Panc1 (cell line): ENCODE measurements at regions not wholly inside any gene's neighbourhood (a gene's known extent, or its start where the extent isn't known, plus 50 kb on each side); places are given as distances from the start of the nearest gene placed in this dataset.

Experiments
- ATAC-seq: fragments of 200-7000 bp; cut with Tn5 transposase; 2 replicates; pipeline ENCODE4 v1.9.1; 2020; ENCODE audit warnings: mild to moderate bottlenecking, moderate library complexity
- BruUV-seq: library from RNA; stranded (reverse); fragments of 400-500 nt; replicated peaks from 2 replicates; lab custom pipeline; 2021; lab: Mats Ljungman, UMichigan
- CTCF ChIA-PET: fragments of 300-600 bp; sonication (Branson Sonifier 250); formaldehyde crosslinking; loops from one replicate; lab custom pipeline; 2022; ENCODE audit warnings: antibody characterized with exemption; lab: Charles Lee
- POLR2A ChIA-PET: fragments of 300-600 bp; sonication (Branson Sonifier 250); formaldehyde crosslinking; loops from one replicate; lab custom pipeline; 2022; ENCODE audit warnings: antibody characterized with exemption; lab: Charles Lee
- DNase-seq: peaks from one replicate; pipeline ENCODE4 v3.0.0-alpha.2; 2010; ENCODE audit warnings: low read depth, low spot score
- H3K27ac ChIP-seq: 2 replicates; pipeline ENCODE4 v1.5.1; 2011; ENCODE audit warnings: mild to moderate bottlenecking, low read length, inconsistent platforms
- H3K27me3 ChIP-seq: fragments of 200-500 bp; sonication (Bioruptor generic); 2 replicates; pipeline ENCODE4 v1.6.0; 2014; ENCODE audit warnings: low read length, inconsistent platforms; ENCODE audit not compliant: control insufficient read depth, insufficient read depth
- H3K36me3 ChIP-seq: fragments of 200-500 bp; sonication (Bioruptor generic); 2 replicates; pipeline ENCODE4 v1.5.1; 2014; ENCODE audit warnings: inconsistent platforms, mild to moderate bottlenecking, low read length, moderate library complexity; ENCODE audit not compliant: control insufficient read depth, insufficient read depth
- H3K4me1 ChIP-seq: 2 replicates; pipeline ENCODE4 v1.5.1; 2011; ENCODE audit warnings: inconsistent platforms, mild to moderate bottlenecking, low read length, moderate library complexity; ENCODE audit not compliant: control insufficient read depth, insufficient read depth
- H3K4me3 ChIP-seq, 2 experiments: 2 replicates each; pipeline ENCODE4 v1.5.1; 2011 to 2012; ENCODE audit warnings: low read depth in 2 of 2, low read length in 2 of 2, mild to moderate bottlenecking in 2 of 2, inconsistent platforms in 1 of 2, moderate library complexity in 1 of 2
- H3K9me3 ChIP-seq: fragments of 200-500 bp; sonication (Bioruptor generic); 2 replicates; pipeline ENCODE4 v1.5.1; 2014; ENCODE audit warnings: low read depth, mild to moderate bottlenecking, inconsistent platforms, low read length, moderate library complexity; ENCODE audit not compliant: control insufficient read depth, insufficient read depth
- POLR2AphosphoS5 ChIP-seq: IDR thresholded peaks from 2 replicates; pipeline ENCODE4 v1.6.1; 2012; ENCODE audit warnings: mild to moderate bottlenecking, low read depth, low read length, moderate library complexity
- REST ChIP-seq, 2 experiments: IDR thresholded peaks; 2 replicates each; pipeline ENCODE4 v1.6.1; 2011 to 2012; ENCODE audit warnings: low read depth in 2 of 2, control low read depth in 1 of 2, low read length in 1 of 2, mild to moderate bottlenecking in 1 of 2, moderate library complexity in 1 of 2; ENCODE audit not compliant: insufficient read depth in 1 of 2
- SIN3A ChIP-seq: IDR thresholded peaks from 2 replicates; pipeline ENCODE4 v1.6.1; 2012; ENCODE audit warnings: low read depth, mild to moderate bottlenecking, low read length, moderate library complexity, borderline replicate concordance; ENCODE audit not compliant: insufficient read depth
- TCF7L2 ChIP-seq: IDR thresholded peaks from 2 replicates; pipeline ENCODE4 v1.6.1; 2011; ENCODE audit warnings: mild to moderate bottlenecking, low read depth, low read length, inconsistent platforms
- in situ Hi-C: cut with HindIII; loops from 2 replicates; pipeline ENCODE4 v1.10.0; 2016; ENCODE audit warnings: low sequenced_read_pairs, low pct_unique_long_range_greater_than_20kb
- intact Hi-C: fragments of 100-400 bp; cut with micrococcal nuclease; formaldehyde crosslinking; loops from one replicate; pipeline ENCODE4 v1.10.0; 2022; ENCODE audit not compliant: unreplicated experiment
- TF ChIP-seq, protein P1 (sequence below): fragments of 450-650 bp; IDR thresholded peaks from 2 replicates; pipeline ENCODE4 v1.5.1; 2017; ENCODE audit warnings: mild to moderate bottlenecking

DNA sequence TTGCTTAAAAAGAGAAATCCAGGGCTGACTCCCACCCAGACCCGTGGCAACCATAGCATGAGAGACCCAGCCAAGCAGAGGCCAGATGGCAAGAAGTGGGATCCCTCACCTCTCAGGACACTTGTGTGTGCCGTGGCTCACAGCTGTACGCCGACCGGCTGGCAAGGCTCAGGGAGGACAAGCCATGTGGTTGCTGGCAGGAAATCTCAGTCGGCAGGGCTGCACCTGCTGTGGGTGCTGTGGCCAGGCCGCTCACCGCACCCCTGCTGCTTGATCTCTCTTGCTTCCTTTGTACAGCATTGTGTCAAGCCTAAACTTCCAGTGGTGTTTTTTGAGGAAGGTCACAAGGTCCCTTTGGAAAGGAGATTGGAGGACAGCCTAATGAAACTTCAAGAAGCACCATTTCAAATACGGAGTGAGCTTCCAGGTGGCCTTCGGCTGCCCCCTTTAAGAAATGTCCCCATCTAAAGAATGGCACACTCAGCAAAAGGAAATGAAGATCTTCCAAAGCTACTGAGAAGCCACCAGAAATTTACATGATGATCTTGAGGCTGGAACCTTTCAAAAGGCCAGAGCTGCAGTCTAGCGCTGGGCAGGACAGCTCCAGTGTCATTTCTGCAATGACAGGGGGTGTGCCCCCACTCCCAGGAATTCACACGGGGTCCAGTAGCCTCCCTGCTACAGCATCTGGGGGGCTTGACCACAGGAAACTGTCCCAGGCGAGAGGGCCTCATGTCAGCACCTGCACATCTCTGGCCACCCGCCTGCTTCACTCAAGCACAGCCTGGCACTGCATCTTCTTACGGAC, 409.0 kb upstream of the MGMT start:
- Histone ChIP-seq H3K4me1 (no peaks in the 10 kb centered on the region), H3K4me3 (no peak overlapping the region), H3K36me3 (no peaks in the 10 kb centered on the region), H3K9me3 (no peaks in the 10 kb centered on the region), H3K27me3 (no peaks in the 10 kb centered on the region), H3K27ac (no peak overlapping the region)
- ChIA-PET POLR2A (no interaction called here), CTCF (interaction anchor here (0.5 kb wide), 1 partner anchor 259 kb away, joined by 4 read pairs; no protein-coding TSS in a partner anchor)
- BruUV-seq, result no TSS peak
- DNase-seq (no peak), ATAC-seq (no peak)
- in situ Hi-C loops, result no loop called here
- no peak for TF ChIP-seq POLR2AphosphoS5
- intact Hi-C loops, result no loop called here

DNA sequence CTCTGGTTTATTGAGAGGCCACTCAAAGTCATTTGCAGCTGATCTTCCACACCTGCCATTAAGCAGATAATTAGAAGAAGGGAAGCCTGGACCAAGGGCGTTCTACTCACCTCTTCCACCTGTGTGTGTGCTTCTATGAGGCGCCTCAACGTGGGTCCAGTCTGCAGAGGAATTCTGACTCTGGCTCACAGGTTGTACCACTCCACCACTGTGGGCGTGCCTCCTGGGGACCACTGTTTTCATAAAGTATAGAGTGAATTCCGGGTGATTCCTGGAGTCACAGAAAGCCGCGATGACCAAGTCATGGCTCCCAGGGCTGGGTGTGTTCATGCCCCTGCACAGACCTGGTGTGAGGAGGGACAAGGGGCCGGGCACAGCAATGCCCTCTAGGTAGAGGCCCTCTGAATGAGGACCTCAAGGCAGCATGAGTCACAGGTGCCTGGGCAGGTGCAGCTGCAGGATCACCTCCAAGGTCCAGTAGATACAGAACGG, 408.3 kb upstream of the MGMT start:
- Histone ChIP-seq H3K36me3 (no peaks in the 10 kb centered on the region), H3K4me3 (no peak overlapping the region), H3K9me3 (no peaks in the 10 kb centered on the region), H3K4me1 (no peaks in the 10 kb centered on the region), H3K27ac (no peak overlapping the region), H3K27me3 (no peaks in the 10 kb centered on the region)
- BruUV-seq, result no TSS peak
- ChIA-PET POLR2A (no interaction called here), CTCF (no interaction called here)
- in situ Hi-C loops, result no loop called here
- ATAC-seq (no peak), DNase-seq (no peak)
- TF ChIP-seq REST (IDR thresholded peaks at IDR 0.05; ENCODE audit: insufficient read depth in 1 of 2, low read depth in 2 of 2, low read length in 1 of 2) (no peak), SIN3A (no peak), POLR2AphosphoS5 (no peak), TCF7L2 (no peak)
- TF ChIP-seq, protein P1, sequence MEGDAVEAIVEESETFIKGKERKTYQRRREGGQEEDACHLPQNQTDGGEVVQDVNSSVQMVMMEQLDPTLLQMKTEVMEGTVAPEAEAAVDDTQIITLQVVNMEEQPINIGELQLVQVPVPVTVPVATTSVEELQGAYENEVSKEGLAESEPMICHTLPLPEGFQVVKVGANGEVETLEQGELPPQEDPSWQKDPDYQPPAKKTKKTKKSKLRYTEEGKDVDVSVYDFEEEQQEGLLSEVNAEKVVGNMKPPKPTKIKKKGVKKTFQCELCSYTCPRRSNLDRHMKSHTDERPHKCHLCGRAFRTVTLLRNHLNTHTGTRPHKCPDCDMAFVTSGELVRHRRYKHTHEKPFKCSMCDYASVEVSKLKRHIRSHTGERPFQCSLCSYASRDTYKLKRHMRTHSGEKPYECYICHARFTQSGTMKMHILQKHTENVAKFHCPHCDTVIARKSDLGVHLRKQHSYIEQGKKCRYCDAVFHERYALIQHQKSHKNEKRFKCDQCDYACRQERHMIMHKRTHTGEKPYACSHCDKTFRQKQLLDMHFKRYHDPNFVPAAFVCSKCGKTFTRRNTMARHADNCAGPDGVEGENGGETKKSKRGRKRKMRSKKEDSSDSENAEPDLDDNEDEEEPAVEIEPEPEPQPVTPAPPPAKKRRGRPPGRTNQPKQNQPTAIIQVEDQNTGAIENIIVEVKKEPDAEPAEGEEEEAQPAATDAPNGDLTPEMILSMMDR, result no peak
- intact Hi-C loops, result no loop called here

DNA sequence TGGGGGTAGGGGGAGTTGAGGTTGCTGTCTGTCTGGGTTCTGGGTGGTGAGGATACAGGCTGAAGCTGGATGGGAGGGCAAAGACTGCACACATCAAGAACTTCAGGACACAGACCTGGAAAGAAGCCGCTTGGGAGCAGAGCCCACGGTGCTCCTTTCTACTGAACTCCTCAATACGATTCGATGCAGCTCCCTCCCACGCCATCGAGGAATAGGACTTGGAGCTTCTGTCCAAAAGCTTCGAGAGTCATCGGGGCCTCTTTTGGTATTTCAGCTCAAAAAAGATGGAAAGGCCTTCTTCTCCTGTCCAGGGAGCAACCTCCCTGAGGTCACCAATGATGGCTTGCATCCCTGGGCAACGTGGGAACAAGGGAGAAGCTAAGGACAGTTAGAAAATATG, 407.1 kb upstream of the MGMT start:
- TF ChIP-seq TCF7L2 (no peak), POLR2AphosphoS5 (no peak), SIN3A (no peak), REST (IDR thresholded peaks at IDR 0.05; ENCODE audit: insufficient read depth in 1 of 2, low read depth in 2 of 2, low read length in 1 of 2) (no peak)
- TF ChIP-seq, protein P1, result no peak
- no peaks in the 10 kb centered on the region for H3K36me3 ChIP-seq
- ChIA-PET POLR2A (no interaction called here), CTCF (no interaction called here)
- no TSS peak for BruUV-seq
- intact Hi-C loops, result no loop called here
- DNase-seq (no peak), ATAC-seq (no peak)
- H3K4me3 ChIP-seq, result no peak overlapping the region
- H3K9me3 ChIP-seq, result no peaks in the 10 kb centered on the region
- H3K27ac ChIP-seq, result no peak overlapping the region
- in situ Hi-C loops, result no loop called here
- H3K4me1 ChIP-seq, result no peaks in the 10 kb centered on the region
- H3K27me3 ChIP-seq, result no peaks in the 10 kb centered on the region; the same call in 1 of the 2 replicates
